ENCODE measurements at regions not wholly inside any gene's neighbourhood (a gene's known extent, or its start where the extent isn't known, plus 50 kb on each side); places are given as distances from the start of the nearest gene placed in this dataset.
"Not testable (repeated sequence)": the region's sequence is repeated elsewhere in the genome, so short reads cannot be mapped to it uniquely, and the experiment has no call there.

DNA sequence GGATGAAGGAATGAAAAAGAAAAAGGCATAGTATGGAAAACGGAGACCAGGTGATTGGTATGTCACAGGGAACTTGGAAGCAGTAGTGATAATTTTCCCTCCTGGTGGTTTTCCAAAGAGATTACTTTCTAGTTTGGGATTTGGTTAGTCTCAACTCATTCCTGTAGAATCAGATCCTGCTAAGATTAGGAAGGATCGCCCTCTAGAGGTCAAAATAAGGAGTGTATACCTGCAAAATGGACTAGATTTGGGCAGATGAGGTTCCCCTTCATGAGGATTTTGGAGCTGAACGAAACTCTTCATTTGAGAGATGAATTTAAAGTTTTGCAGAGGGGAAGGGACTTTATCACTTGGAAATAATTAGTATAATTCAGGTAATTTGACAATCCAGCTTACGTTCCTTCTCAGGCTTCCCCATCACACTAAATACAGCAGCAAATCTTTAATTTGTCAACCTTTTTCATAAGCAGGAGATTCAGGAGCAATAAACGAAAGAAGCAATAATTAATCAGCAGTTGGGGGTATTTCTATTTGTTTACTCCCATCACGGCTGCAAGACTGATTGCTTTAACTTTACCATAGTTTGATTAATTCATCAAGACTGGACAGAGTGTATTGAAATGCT lies 65.2 kb downstream of the CCDC195 start:
- DNase-seq: no peak

DNA sequence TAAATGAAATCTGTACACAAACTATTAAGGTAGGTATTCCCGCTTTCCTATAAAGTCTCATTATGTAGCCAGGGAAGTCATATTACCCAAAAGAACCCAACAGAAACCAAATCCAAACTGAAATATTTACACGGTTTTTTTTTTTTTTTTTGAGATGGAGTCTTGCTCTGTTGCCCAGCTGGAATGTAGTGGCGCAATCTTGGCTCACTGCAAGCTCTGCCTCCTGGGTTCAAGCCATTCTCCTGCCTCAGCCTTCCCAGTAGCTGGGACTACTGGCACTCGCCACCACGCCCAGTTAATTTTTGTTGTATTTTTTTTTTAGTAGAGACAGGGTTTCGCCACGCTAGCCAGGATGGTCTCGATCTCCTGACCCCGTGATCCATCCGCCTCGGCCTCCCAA lies 62.5 kb upstream of the CUL3 start:
- not testable (repeated sequence) for DNase-seq

DNA sequence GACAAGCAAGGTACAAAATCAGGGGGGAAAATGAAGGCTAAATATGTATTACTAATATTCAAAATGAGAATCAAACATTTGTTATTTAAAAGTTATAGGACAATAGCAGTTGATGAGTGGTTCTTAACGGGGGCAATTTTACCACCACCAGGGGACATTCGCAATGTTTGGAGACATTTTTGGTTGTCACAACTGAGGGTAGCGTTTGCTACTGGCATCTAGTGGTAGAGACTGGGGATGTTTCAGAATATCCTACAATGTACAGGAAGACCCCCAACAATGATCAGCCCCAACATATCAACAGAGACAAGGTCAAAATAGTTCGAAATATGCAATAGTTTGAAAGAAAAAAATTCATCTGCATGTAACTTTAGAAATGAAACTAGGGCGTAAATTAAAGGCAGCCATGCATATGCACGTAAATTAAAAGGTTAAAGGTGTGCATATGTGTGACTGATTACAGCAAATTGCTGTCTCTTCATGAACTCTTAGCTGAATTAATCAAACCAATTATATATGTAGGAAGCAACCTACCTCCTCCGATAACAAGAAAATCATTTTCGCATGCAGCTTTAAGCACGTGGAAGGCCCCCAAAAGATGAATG lies 61.2 kb upstream of the CUL3 start:
- DNase-seq: no peak

DNA sequence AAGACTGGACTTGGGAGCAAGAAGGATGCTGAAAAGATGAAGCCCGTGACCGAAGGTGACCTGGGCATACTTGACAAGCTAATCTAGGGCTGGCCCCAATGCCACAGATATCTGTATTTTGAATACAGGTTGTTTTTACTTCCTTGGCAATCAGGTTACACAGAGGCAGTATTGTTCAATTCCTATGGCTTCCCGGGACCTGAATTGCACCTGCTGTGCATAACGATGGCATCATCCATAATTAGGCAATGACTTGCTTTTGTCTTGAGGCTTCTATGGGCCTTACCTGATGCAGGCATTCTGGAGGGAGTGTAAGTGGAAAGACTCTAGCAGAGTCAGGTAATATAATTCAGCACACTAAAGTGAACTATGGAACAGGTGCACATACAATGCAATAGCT lies 60.6 kb upstream of the CUL3 start:
- no peak for DNase-seq

DNA sequence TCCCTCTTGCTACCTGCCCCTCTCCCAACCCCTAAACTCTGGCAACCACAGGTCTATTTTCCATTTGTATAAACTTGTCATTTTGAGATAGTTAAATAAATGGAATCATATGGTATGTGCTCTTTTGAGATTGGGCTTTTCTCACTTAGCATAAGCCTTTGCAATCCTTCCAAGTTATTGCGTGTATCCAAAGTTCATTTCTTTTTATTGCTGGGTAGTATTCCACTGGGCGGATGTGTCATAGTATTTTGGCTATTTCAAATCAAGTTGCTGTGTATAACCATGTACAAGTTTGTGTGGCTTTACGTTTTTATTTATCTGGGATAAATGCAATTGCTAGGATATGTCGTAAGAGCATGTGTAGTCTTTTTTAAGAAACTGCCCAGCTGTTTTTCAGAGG lies 55.5 kb upstream of the CUL3 start:
- DNase-seq: no peak

DNA sequence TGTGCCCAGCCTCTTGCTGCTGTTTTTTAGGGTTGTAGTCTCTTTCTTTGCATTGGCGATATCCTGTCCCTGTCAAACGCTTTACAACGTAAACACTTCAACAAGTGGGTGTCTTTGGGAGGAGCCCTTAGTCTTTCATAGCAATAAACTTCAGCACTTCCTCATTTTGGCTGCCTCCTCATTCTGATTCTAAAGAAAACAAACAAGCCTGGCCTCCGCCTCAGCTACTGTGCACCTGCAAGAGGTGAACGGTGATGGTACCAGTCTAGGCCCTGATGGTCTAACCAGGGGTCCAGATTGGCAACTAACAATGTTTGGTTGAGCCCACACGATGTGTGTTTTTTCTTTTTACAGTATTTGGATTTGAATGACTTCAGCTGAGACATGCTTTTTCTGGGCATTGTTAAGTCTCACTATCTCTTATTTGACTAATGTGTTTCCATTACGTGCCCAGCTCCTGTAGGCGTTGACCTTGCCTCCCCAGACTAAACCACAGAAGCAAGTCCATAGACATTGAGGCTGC lies 53.2 kb upstream of the CUL3 start:
- DNase-seq: peak; percentile 24
